H9 (cell line): ENCODE measurements at regions not wholly inside any gene's neighbourhood (a gene's known extent, or its start where the extent isn't known, plus 50 kb on each side); places are given as distances from the start of the nearest gene placed in this dataset.

Experiments used
- DNase-seq: peaks from one replicate; pipeline ENCODE4 v3.0.0-alpha.2; 2017
- H2AFZ ChIP-seq: one replicate; pipeline ENCODE4 v1.6.1; 2013; ENCODE audit warnings: mild to moderate bottlenecking, low read length, control low read depth, moderate library complexity
- H2AK5ac ChIP-seq: 2 replicates; pipeline ENCODE4 v1.6.1; 2013; ENCODE audit warnings: low read length, control low read depth, mixed read lengths; ENCODE audit not compliant: insufficient read length
- H2BK120ac ChIP-seq: one replicate; pipeline ENCODE4 v1.6.1; 2013; ENCODE audit warnings: low read depth, mild to moderate bottlenecking, low read length, control low read depth, inconsistent platforms; ENCODE audit not compliant: poor library complexity, severe bottlenecking
- H2BK12ac ChIP-seq: 2 replicates; pipeline ENCODE4 v1.6.1; 2013; ENCODE audit warnings: low read length, control low read depth, mixed read lengths, low read depth; ENCODE audit not compliant: insufficient read length
- H2BK15ac ChIP-seq: 2 replicates; pipeline ENCODE4 v1.6.1; 2013; ENCODE audit warnings: low read depth, low read length, control low read depth
- H2BK20ac ChIP-seq: one replicate; pipeline ENCODE4 v1.6.1; 2013; ENCODE audit warnings: low read depth, mild to moderate bottlenecking, low read length, control low read depth, inconsistent platforms; ENCODE audit not compliant: poor library complexity, severe bottlenecking
- H2BK5ac ChIP-seq: 2 replicates; pipeline ENCODE4 v1.6.1; 2013; ENCODE audit warnings: low read length, control low read depth, mixed read lengths; ENCODE audit not compliant: insufficient read length
- H3K14ac ChIP-seq: 2 replicates; pipeline ENCODE4 v1.6.1; 2013; ENCODE audit warnings: low read length, control low read depth; ENCODE audit not compliant: insufficient read depth
- H3K18ac ChIP-seq: 2 replicates; pipeline ENCODE4 v1.6.1; 2013; ENCODE audit warnings: low read depth, mild to moderate bottlenecking, mixed read lengths, low read length, control low read depth; ENCODE audit not compliant: insufficient read length
- H3K23ac ChIP-seq: 2 replicates; pipeline ENCODE4 v1.6.1; 2013; ENCODE audit warnings: low read length, control low read depth, mixed read lengths, low read depth; ENCODE audit not compliant: insufficient read length
- H3K23me2 ChIP-seq: 2 replicates; pipeline ENCODE4 v1.6.1; 2013; ENCODE audit warnings: low read depth, mild to moderate bottlenecking, mixed read lengths, low read length, control low read depth; ENCODE audit not compliant: insufficient read length, poor library complexity, severe bottlenecking
- H3K27ac ChIP-seq: 2 replicates; pipeline ENCODE4 v1.5.1; 2013; ENCODE audit warnings: low read length, control low read depth, mixed read lengths, low read depth; ENCODE audit not compliant: insufficient read length
- H3K27me3 ChIP-seq: 2 replicates; pipeline ENCODE4 v1.6.1; 2013; ENCODE audit warnings: low read length, control low read depth, inconsistent platforms; ENCODE audit not compliant: insufficient read depth
- H3K4ac ChIP-seq: 2 replicates; pipeline ENCODE4 v1.6.1; 2013; ENCODE audit warnings: low read depth, mild to moderate bottlenecking, control low read depth, inconsistent platforms, low read length, moderate library complexity
- H3K4me1 ChIP-seq: 2 replicates; pipeline ENCODE4 v1.6.1; 2013; ENCODE audit warnings: low read length, control low read depth, inconsistent platforms; ENCODE audit not compliant: insufficient read depth
- H3K4me2 ChIP-seq: 2 replicates; pipeline ENCODE4 v1.6.1; 2013; ENCODE audit warnings: low read length, control low read depth, mixed read lengths; ENCODE audit not compliant: insufficient read length, insufficient read depth
- H3K56ac ChIP-seq: 2 replicates; pipeline ENCODE4 v1.6.1; 2013; ENCODE audit warnings: low read depth, mild to moderate bottlenecking, mixed read lengths, low read length, control low read depth; ENCODE audit not compliant: insufficient read length
- H3K79me1 ChIP-seq: 2 replicates; pipeline ENCODE4 v1.6.1; 2013; ENCODE audit warnings: low read depth, mild to moderate bottlenecking, moderate library complexity, low read length, control low read depth, inconsistent platforms; ENCODE audit not compliant: insufficient read depth, poor library complexity, severe bottlenecking
- H3K79me2 ChIP-seq: 2 replicates; pipeline ENCODE4 v1.6.1; 2013; ENCODE audit warnings: low read length, control low read depth, inconsistent platforms; ENCODE audit not compliant: insufficient read depth
- H3K9ac ChIP-seq: 2 replicates; pipeline ENCODE4 v1.6.1; 2013; ENCODE audit warnings: low read length, control low read depth, mixed read lengths; ENCODE audit not compliant: insufficient read length; ENCODE audit errors: extremely low read depth
- H3K9me3 ChIP-seq: one replicate; pipeline ENCODE4 v1.6.1; 2013; ENCODE audit warnings: low read depth, low read length, inconsistent platforms; ENCODE audit not compliant: control insufficient read depth
- H3T11ph ChIP-seq: one replicate; pipeline ENCODE4 v1.6.1; 2013; ENCODE audit warnings: mild to moderate bottlenecking, low read length, control low read depth, inconsistent platforms
- H4K20me1 ChIP-seq: one replicate; pipeline ENCODE4 v1.6.1; 2013; ENCODE audit not compliant: control insufficient read depth, insufficient read length, insufficient read depth
- H4K5ac ChIP-seq: 2 replicates; pipeline ENCODE4 v1.6.1; 2013; ENCODE audit warnings: low read depth, mild to moderate bottlenecking, mixed read lengths, low read length, control low read depth; ENCODE audit not compliant: insufficient read length
- H4K8ac ChIP-seq: replicated peaks from 2 replicates; pipeline ENCODE4 v1.6.1; 2013; ENCODE audit warnings: low read length, control low read depth, mixed read lengths, low read depth; ENCODE audit not compliant: insufficient read length
- H4K91ac ChIP-seq: 2 replicates; pipeline ENCODE4 v1.6.1; 2013; ENCODE audit warnings: low read depth, mild to moderate bottlenecking, moderate library complexity, mixed read lengths, low read length, control low read depth; ENCODE audit not compliant: insufficient read length
- H3K27ac Mint-ChIP-seq, 3 experiments: 2 replicates in 2 of 3; 3 replicates in 1 of 3; pipeline ENCODE4 v1.8.0; 2020 to 2021; ENCODE audit warnings: mixed read lengths in 3 of 3, mild to moderate bottlenecking in 1 of 3, moderate library complexity in 1 of 3
- H3K27me3 Mint-ChIP-seq: 2 replicates; pipeline ENCODE4 v1.8.0; 2021; ENCODE audit warnings: low read depth, mild to moderate bottlenecking, moderate library complexity, mixed read lengths
- H3K36me3 Mint-ChIP-seq, 3 experiments: 2 replicates in 2 of 3; 3 replicates in 1 of 3; pipeline ENCODE4 v1.8.0; 2020 to 2021; ENCODE audit warnings: low read depth in 3 of 3, mixed read lengths in 3 of 3; ENCODE audit not compliant: insufficient read depth in 1 of 3
- H3K4me1 Mint-ChIP-seq, 2 experiments: 2 replicates each; pipeline ENCODE4 v1.8.0; 2020; ENCODE audit warnings: mixed read lengths in 2 of 2
- H3K4me3 Mint-ChIP-seq, 2 experiments: 2 replicates in 1 of 2; 3 replicates in 1 of 2; pipeline ENCODE4 v1.8.0; 2020 to 2021; ENCODE audit warnings: mild to moderate bottlenecking in 2 of 2, mixed read lengths in 2 of 2, moderate library complexity in 1 of 2
- H3K9me3 Mint-ChIP-seq, 2 experiments: 2 replicates in 1 of 2; 3 replicates in 1 of 2; pipeline ENCODE4 v1.8.0; 2020; ENCODE audit warnings: mild to moderate bottlenecking in 2 of 2, mixed read lengths in 2 of 2, moderate library complexity in 1 of 2
- CTCF ChIP-seq: fragments of 200-600 bp; sonication (generic); conservative IDR thresholded peaks from 3 replicates; pipeline ENCODE4 v1.8.0; 2021; ENCODE audit warnings: antibody characterized with exemption, mild to moderate bottlenecking
- WGBS: extraction: QIAGEN DNeasy Blood & Tissue Kit; methylation state at CpG from one replicate; pipeline ENCODE4 v1.1.7; 2013; ENCODE audit warnings: missing lambda C conversion rate, low lambda C conversion rate, mixed read lengths; ENCODE audit not compliant: insufficient read length; ENCODE audit errors: extremely low coverage; 5-methylcytosine and 5-hydroxymethylcytosine counted together

- WGBS = no CpG with 5 or more reads among the region's 6 CpGs
- TF ChIP-seq CTCF = no peak
- H2BK120ac ChIP-seq = no peak overlapping the region
- Mint-ChIP-seq H3K4me1 (peaks cover 9 to 10% of the 10 kb centered on the region in 2 experiments), H3K27me3 (peaks cover 5% of the 10 kb centered on the region), H3K36me3 (no peaks in the 10 kb centered on the region), H3K9me3 (no peaks in the 10 kb centered on the region), H3K4me3 (no peak overlapping the region), H3K27ac (no peak overlapping the region)
- no peak for DNase-seq
- H3K14ac ChIP-seq = no peak overlapping the region
- H4K20me1 ChIP-seq = no peaks in the 10 kb centered on the region
- H3K9me3 ChIP-seq = no peaks in the 10 kb centered on the region
- no peak overlapping the region for H4K5ac ChIP-seq
- H4K91ac ChIP-seq = no peak overlapping the region
- no peak overlapping the region for H3K4ac ChIP-seq
- no peak overlapping the region for H2BK12ac ChIP-seq
- no peak overlapping the region for H2BK20ac ChIP-seq
- no peaks in the 10 kb centered on the region for H3K23me2 ChIP-seq
- no peak overlapping the region for H3K18ac ChIP-seq
- H3K56ac ChIP-seq = no peak overlapping the region
- no peak overlapping the region for H4K8ac ChIP-seq
- H3K27ac ChIP-seq = no peak overlapping the region
- H3K4me2 ChIP-seq = no peak overlapping the region
- no peaks in the 10 kb centered on the region for H3K27me3 ChIP-seq
- H2BK5ac ChIP-seq = no peak overlapping the region
- no peak overlapping the region for H2AFZ ChIP-seq
- H3K9ac ChIP-seq = no peak overlapping the region
- H2BK15ac ChIP-seq = no peak overlapping the region
- no peaks in the 10 kb centered on the region for H3K4me1 ChIP-seq
- no peak overlapping the region for H2AK5ac ChIP-seq
- no peaks in the 10 kb centered on the region for H3K79me1 ChIP-seq
- H3K23ac ChIP-seq = no peak overlapping the region
- no peaks in the 10 kb centered on the region for H3K79me2 ChIP-seq
- no peak overlapping the region for H3T11ph ChIP-seq
Observed at GRCh38 chr1:228818928-228819630, 83.8 kb downstream of the RHOU start.
